GM19463 (cell line): ENCODE measurements at regions not wholly inside any gene's neighbourhood (a gene's known extent, or its start where the extent isn't known, plus 50 kb on each side); places are given as distances from the start of the nearest gene placed in this dataset.

ENCODE experiments used
- ATAC-seq: cut with Tn5 transposase; IDR thresholded peaks from one replicate; pipeline ENCODE4 v1.9.1; 2021; ENCODE audit warnings: mild to moderate bottlenecking, moderate library complexity; ENCODE audit not compliant: unreplicated experiment

- no peak for ATAC-seq
These were observed 708.0 kb downstream of the TMEM182 start for GRCh38 chr2:103469800-103470199.

- ATAC-seq, result no peak
These were observed 723.1 kb downstream of the TMEM182 start for GRCh38 chr2:103484906-103485305.

- ATAC-seq, result no peak
These were observed 735.0 kb downstream of the TMEM182 start for GRCh38 chr2:103496850-103497249.

- ATAC-seq, result no peak
These were observed 745.0 kb downstream of the TMEM182 start for GRCh38 chr2:103506812-103507211.

- no peak for ATAC-seq
These were observed 750.6 kb downstream of the TMEM182 start for GRCh38 chr2:103512442-103512841.

GRCh38 chr2:103520547-103520946, 758.7 kb downstream of the TMEM182 start:
- no peak for ATAC-seq

GRCh38 chr2:103525756-103526155, 763.9 kb downstream of the TMEM182 start:
- no peak for ATAC-seq

GRCh38 chr2:103526757-103527156, 764.9 kb downstream of the TMEM182 start:
- no peak for ATAC-seq

GRCh38 chr2:103527278-103527677, 765.4 kb downstream of the TMEM182 start:
- ATAC-seq, result no peak

- no peak for ATAC-seq
These were observed 768.1 kb downstream of the TMEM182 start for GRCh38 chr2:103529798-103530502.

GRCh38 chr2:103552775-103553174, 790.9 kb downstream of the TMEM182 start:
- ATAC-seq, result no peak

- no peak for ATAC-seq
These were observed 833.0 kb downstream of the TMEM182 start for GRCh38 chr2:103594823-103595222.

- ATAC-seq, result no peak
These were observed 843.4 kb downstream of the TMEM182 start for GRCh38 chr2:103605071-103605780.

- ATAC-seq, result no peak
These were observed 853.8 kb downstream of the TMEM182 start for GRCh38 chr2:103615611-103616105.

- no peak for ATAC-seq
These were observed 855.1 kb downstream of the TMEM182 start for GRCh38 chr2:103616891-103617290.

GRCh38 chr2:103618112-103618511, 856.3 kb downstream of the TMEM182 start:
- ATAC-seq, result no peak

- no peak for ATAC-seq
These were observed 865.5 kb downstream of the TMEM182 start for GRCh38 chr2:103627301-103627700.

- ATAC-seq, result no peak
These were observed 877.1 kb downstream of the TMEM182 start for GRCh38 chr2:103638978-103639377.

GRCh38 chr2:103656558-103656957, 894.7 kb downstream of the TMEM182 start:
- ATAC-seq, result no peak

GRCh38 chr2:103660519-103660918, 898.7 kb downstream of the TMEM182 start:
- no peak for ATAC-seq

GRCh38 chr2:103660947-103661346, 899.1 kb downstream of the TMEM182 start:
- no peak for ATAC-seq

- ATAC-seq, result no peak
These were observed 902.9 kb downstream of the TMEM182 start for GRCh38 chr2:103664690-103665089.
